SK-N-SH treated with all-trans-retinoic acid at 6 μM for 48 hours (cell line): ENCODE measurements at regions not wholly inside any gene's neighbourhood (a gene's known extent, or its start where the extent isn't known, plus 50 kb on each side); places are given as distances from the start of the nearest gene placed in this dataset.

ENCODE experiments used
- ATAC-seq: fragments of 200-7000 bp; cut with Tn5 transposase; 3 replicates; pipeline ENCODE4 v1.9.1; 2020; ENCODE audit warnings: mild to moderate bottlenecking, moderate library complexity
- ARNTL ChIP-seq: fragments of 450-650 bp; formaldehyde crosslinking; IDR thresholded peaks from 2 replicates; pipeline ENCODE4 v1.5.0; 2020; ENCODE audit warnings: low read depth, mild to moderate bottlenecking, moderate library complexity, borderline replicate concordance
- BACH2 ChIP-seq: fragments of 250-450 bp; sonication (Bioruptor Pico); IDR thresholded peaks from 2 replicates; pipeline ENCODE4 v1.9.0; 2021; ENCODE audit warnings: mild to moderate bottlenecking, borderline replicate concordance
- CSDC2 ChIP-seq: fragments of 250-450 bp; sonication (Bioruptor Pico); IDR thresholded peaks from 2 replicates; pipeline ENCODE4 v1.5.0; 2020; ENCODE audit warnings: mild to moderate bottlenecking, moderate library complexity
- ESRRG ChIP-seq: fragments of 250-450 bp; sonication (Bioruptor Pico); IDR thresholded peaks from 2 replicates; pipeline ENCODE4 v1.6.1; 2021; ENCODE audit warnings: mild to moderate bottlenecking
- GLIS3 ChIP-seq: fragments of 250-450 bp; sonication (Bioruptor Pico); IDR thresholded peaks from 2 replicates; pipeline ENCODE4 v1.5.0; 2020; ENCODE audit warnings: mild to moderate bottlenecking, moderate library complexity
- ISL1 ChIP-seq: fragments of 250-450 bp; sonication (Bioruptor Pico); IDR thresholded peaks from 2 replicates; pipeline ENCODE4 v2.1.2; 2022; ENCODE audit warnings: mild to moderate bottlenecking, moderate library complexity
- OSR1 ChIP-seq: fragments of 250-450 bp; sonication (Bioruptor Pico); IDR thresholded peaks from 2 replicates; pipeline ENCODE4 v1.8.0; 2022; ENCODE audit warnings: moderate library complexity, mild to moderate bottlenecking, inconsistent platforms
- PPARA ChIP-seq: fragments of 250-450 bp; sonication (Bioruptor Pico); IDR thresholded peaks from 2 replicates; pipeline ENCODE4 v1.5.0; 2020; ENCODE audit warnings: mild to moderate bottlenecking, borderline replicate concordance
- RARB ChIP-seq: fragments of 250-450 bp; sonication (Bioruptor Pico); IDR thresholded peaks from 2 replicates; pipeline ENCODE4 v1.8.0; 2021; ENCODE audit warnings: mild to moderate bottlenecking, moderate library complexity
- SNAI2 ChIP-seq: fragments of 250-450 bp; sonication (Bioruptor Pico); IDR thresholded peaks from 2 replicates; pipeline ENCODE4 v1.5.0; 2020; ENCODE audit warnings: mild to moderate bottlenecking, moderate library complexity
- TCF4 ChIP-seq: fragments of 250-450 bp; sonication (Bioruptor Pico); IDR thresholded peaks from 2 replicates; pipeline ENCODE4 v1.8.0; 2021; ENCODE audit warnings: mild to moderate bottlenecking, moderate library complexity, borderline replicate concordance
- TOX ChIP-seq: fragments of 250-450 bp; sonication (Bioruptor Pico); IDR thresholded peaks from 2 replicates; pipeline ENCODE4 v1.8.0; 2021; ENCODE audit warnings: mild to moderate bottlenecking, moderate library complexity, borderline replicate concordance
- ZC3H10 ChIP-seq: fragments of 250-450 bp; sonication (Bioruptor Pico); IDR thresholded peaks from 2 replicates; pipeline ENCODE4 v1.5.1; 2021; ENCODE audit warnings: mild to moderate bottlenecking, moderate library complexity
- ZFP3 ChIP-seq: fragments of 250-450 bp; sonication (Bioruptor Pico); IDR thresholded peaks from 2 replicates; pipeline ENCODE4 v1.5.0; 2020; ENCODE audit warnings: mild to moderate bottlenecking, moderate library complexity
- ZFP30 ChIP-seq: fragments of 450-650 bp; formaldehyde crosslinking; IDR thresholded peaks from 2 replicates; pipeline ENCODE4 v1.5.0; 2022; ENCODE audit warnings: mild to moderate bottlenecking, moderate library complexity
- ZNF70 ChIP-seq: fragments of 450-650 bp; formaldehyde crosslinking; IDR thresholded peaks from 2 replicates; pipeline ENCODE4 v1.5.0; 2020; ENCODE audit warnings: mild to moderate bottlenecking, moderate library complexity
- ZNF8 ChIP-seq: fragments of 450-650 bp; formaldehyde crosslinking; IDR thresholded peaks from 2 replicates; pipeline ENCODE4 v1.5.0; 2020; ENCODE audit warnings: mild to moderate bottlenecking, moderate library complexity
- TF ChIP-seq, protein P1 (sequence below): fragments of 250-450 bp; sonication (Bioruptor Pico); IDR thresholded peaks from 2 replicates; pipeline ENCODE4 v1.5.1; 2020; ENCODE audit warnings: low read depth, mild to moderate bottlenecking, moderate library complexity
- TF ChIP-seq, protein P2 (sequence below): fragments of 250-450 bp; sonication (Bioruptor Pico); IDR thresholded peaks from 2 replicates; pipeline ENCODE4 v1.5.0; 2020; ENCODE audit warnings: mild to moderate bottlenecking, moderate library complexity
- TF ChIP-seq, protein P3 (sequence below): fragments of 250-450 bp; sonication (Bioruptor Pico); IDR thresholded peaks from 2 replicates; pipeline ENCODE4 v1.5.1; 2021; ENCODE audit warnings: mild to moderate bottlenecking, moderate library complexity

DNA sequence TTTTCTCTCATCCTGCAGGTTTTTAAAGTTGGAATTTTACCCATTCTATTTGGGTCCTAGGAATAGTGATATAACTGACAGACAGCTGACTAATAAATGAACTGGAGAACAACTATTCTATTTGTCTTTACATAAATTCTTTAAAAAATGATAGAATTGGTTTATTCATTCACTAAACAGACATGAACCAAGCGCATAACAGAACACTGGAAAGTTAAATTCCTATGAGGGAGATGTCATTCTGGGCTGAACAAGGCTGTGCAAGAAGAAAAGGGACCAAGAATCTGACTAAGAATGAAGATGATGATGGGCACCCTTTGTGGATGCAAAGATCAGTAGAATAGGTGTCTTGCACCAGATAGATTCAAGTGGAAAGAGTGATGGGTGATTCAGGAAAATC is 256.3 kb upstream of the SASH1 start:
- TF ChIP-seq, protein P1, sequence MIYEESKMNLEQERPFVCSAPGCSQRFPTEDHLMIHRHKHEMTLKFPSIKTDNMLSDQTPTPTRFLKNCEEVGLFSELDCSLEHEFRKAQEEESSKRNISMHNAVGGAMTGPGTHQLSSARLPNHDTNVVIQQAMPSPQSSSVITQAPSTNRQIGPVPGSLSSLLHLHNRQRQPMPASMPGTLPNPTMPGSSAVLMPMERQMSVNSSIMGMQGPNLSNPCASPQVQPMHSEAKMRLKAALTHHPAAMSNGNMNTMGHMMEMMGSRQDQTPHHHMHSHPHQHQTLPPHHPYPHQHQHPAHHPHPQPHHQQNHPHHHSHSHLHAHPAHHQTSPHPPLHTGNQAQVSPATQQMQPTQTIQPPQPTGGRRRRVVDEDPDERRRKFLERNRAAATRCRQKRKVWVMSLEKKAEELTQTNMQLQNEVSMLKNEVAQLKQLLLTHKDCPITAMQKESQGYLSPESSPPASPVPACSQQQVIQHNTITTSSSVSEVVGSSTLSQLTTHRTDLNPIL: no peak
- TF ChIP-seq ZNF8 (CRISPR knock-in tag) (no peak), BACH2 (no peak), OSR1 (CRISPR knock-in tag) (no peak), ZFP30 (no peak), ISL1 (CRISPR knock-in tag) (no peak), RARB (CRISPR knock-in tag) (no peak), TOX (CRISPR knock-in tag) (no peak), GLIS3 (CRISPR knock-in tag) (no peak), SNAI2 (no peak), ESRRG (CRISPR knock-in tag) (no peak), ZFP3 (CRISPR knock-in tag) (no peak), PPARA (CRISPR knock-in tag) (no peak), ARNTL (CRISPR knock-in tag) (no peak), CSDC2 (CRISPR knock-in tag) (no peak)
- TF ChIP-seq, protein P2, sequence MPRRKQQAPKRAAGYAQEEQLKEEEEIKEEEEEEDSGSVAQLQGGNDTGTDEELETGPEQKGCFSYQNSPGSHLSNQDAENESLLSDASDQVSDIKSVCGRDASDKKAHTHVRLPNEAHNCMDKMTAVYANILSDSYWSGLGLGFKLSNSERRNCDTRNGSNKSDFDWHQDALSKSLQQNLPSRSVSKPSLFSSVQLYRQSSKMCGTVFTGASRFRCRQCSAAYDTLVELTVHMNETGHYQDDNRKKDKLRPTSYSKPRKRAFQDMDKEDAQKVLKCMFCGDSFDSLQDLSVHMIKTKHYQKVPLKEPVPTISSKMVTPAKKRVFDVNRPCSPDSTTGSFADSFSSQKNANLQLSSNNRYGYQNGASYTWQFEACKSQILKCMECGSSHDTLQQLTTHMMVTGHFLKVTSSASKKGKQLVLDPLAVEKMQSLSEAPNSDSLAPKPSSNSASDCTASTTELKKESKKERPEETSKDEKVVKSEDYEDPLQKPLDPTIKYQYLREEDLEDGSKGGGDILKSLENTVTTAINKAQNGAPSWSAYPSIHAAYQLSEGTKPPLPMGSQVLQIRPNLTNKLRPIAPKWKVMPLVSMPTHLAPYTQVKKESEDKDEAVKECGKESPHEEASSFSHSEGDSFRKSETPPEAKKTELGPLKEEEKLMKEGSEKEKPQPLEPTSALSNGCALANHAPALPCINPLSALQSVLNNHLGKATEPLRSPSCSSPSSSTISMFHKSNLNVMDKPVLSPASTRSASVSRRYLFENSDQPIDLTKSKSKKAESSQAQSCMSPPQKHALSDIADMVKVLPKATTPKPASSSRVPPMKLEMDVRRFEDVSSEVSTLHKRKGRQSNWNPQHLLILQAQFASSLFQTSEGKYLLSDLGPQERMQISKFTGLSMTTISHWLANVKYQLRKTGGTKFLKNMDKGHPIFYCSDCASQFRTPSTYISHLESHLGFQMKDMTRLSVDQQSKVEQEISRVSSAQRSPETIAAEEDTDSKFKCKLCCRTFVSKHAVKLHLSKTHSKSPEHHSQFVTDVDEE (CRISPR knock-in tag): no peak
- TF ChIP-seq, protein P3, sequence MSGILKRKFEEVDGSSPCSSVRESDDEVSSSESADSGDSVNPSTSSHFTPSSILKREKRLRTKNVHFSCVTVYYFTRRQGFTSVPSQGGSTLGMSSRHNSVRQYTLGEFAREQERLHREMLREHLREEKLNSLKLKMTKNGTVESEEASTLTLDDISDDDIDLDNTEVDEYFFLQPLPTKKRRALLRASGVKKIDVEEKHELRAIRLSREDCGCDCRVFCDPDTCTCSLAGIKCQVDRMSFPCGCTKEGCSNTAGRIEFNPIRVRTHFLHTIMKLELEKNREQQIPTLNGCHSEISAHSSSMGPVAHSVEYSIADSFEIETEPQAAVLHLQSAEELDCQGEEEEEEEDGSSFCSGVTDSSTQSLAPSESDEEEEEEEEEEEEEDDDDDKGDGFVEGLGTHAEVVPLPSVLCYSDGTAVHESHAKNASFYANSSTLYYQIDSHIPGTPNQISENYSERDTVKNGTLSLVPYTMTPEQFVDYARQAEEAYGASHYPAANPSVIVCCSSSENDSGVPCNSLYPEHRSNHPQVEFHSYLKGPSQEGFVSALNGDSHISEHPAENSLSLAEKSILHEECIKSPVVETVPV (CRISPR knock-in tag): no peak
- ATAC-seq: no peak

DNA sequence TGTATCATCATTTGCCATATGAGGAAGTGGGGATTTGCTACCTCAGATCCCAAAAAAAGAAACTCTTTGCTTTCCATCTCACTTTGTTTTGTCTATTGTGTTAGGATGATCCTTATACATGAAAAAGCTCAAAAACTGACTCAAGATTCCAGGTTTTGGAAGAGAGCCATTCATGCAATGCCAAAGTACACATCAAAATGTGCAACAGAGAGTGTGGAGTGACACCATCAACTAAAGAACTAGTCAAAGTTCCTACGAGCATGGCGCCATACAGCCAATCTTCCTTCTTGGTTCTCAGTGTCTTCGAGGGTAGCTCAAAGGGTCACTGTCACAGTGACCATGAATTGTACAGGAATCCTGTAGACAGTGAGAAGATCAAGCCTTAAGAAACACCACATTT is 255.8 kb upstream of the SASH1 start:
- TF ChIP-seq TOX (CRISPR knock-in tag): no peak
- no peak for TF ChIP-seq CSDC2 (CRISPR knock-in tag)
- no peak for ATAC-seq

DNA sequence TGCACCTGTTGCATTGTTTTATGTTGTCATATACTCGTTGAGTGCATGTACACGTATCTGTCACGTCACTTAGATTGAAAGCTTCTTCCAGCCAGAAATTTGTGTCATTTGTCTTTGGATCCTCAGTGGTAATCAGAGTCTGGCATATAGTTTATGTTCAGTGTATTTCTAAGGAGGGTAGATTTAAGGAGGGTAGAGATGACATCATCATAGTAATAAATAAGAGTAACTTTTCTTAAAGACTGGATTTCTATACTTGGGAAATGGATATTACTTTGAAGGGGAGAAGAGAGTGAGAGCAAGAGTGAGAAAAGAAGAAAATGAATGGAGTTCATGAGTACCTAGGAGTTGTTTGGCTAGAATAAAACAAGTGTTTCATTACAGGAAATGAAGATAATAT is 255.0 kb upstream of the SASH1 start:
- TF ChIP-seq, protein P3 (CRISPR knock-in tag): no peak
- TF ChIP-seq ZC3H10 (CRISPR knock-in tag) (no peak), TCF4 (CRISPR knock-in tag) (no peak), ZFP30 (no peak), ISL1 (CRISPR knock-in tag) (no peak), ZNF70 (CRISPR knock-in tag) (no peak), ESRRG (CRISPR knock-in tag) (no peak), GLIS3 (CRISPR knock-in tag) (no peak), SNAI2 (no peak), ZFP3 (CRISPR knock-in tag) (no peak)
- TF ChIP-seq, protein P1: no peak
- TF ChIP-seq, protein P2 (CRISPR knock-in tag): no peak
- ATAC-seq: no peak
